AG09309 (cell line): ENCODE measurements at regions not wholly inside any gene's neighbourhood (a gene's known extent, or its start where the extent isn't known, plus 50 kb on each side); places are given as distances from the start of the nearest gene placed in this dataset.

ENCODE experiments used
- DNase-seq: peaks from one replicate; pipeline ENCODE4 v3.0.0-alpha.2; 2010; ENCODE audit warnings: low read depth
- H3K4me3 ChIP-seq: 2 replicates; pipeline ENCODE4 v1.5.1; 2011; ENCODE audit warnings: mild to moderate bottlenecking, low read depth, low read length, moderate library complexity; ENCODE audit not compliant: control insufficient read depth
- CTCF ChIP-seq: IDR thresholded peaks from 2 replicates; pipeline ENCODE4 v1.5.1; 2011; ENCODE audit warnings: mild to moderate bottlenecking, low read depth, low read length, inconsistent platforms; ENCODE audit not compliant: insufficient read depth, control insufficient read depth; ENCODE audit errors: missing control alignments

GRCh38 chr2:125272651-125273050 lies 1247.6 kb downstream of the CNTNAP5 start:
- no peak for TF ChIP-seq CTCF
- no peak overlapping the region for H3K4me3 ChIP-seq
- DNase-seq = no peak

- H3K4me3 ChIP-seq = no peak overlapping the region
- no peak for TF ChIP-seq CTCF
- no peak for DNase-seq
Observed at GRCh38 chr2:125274718-125275117, 1249.6 kb downstream of the CNTNAP5 start.

- H3K4me3 ChIP-seq = no peak overlapping the region
- no peak for TF ChIP-seq CTCF
- DNase-seq = no peak
Observed at GRCh38 chr2:125280265-125280664, 1255.2 kb downstream of the CNTNAP5 start.

GRCh38 chr2:125281242-125281641 lies 1256.2 kb downstream of the CNTNAP5 start:
- TF ChIP-seq CTCF = no peak
- no peak for DNase-seq
- H3K4me3 ChIP-seq = no peak overlapping the region

GRCh38 chr2:125296742-125297141 lies 1271.7 kb downstream of the CNTNAP5 start:
- TF ChIP-seq CTCF = no peak
- H3K4me3 ChIP-seq = no peak overlapping the region

GRCh38 chr2:125310657-125311364 lies 1285.7 kb downstream of the CNTNAP5 start:
- no peak for TF ChIP-seq CTCF
- DNase-seq = no peak
- H3K4me3 ChIP-seq = no peak overlapping the region

More at GRCh38 chr2:125296742-125297141, 1271.7 kb downstream of the CNTNAP5 start:
- no peak for DNase-seq

- H3K4me3 ChIP-seq = no peak overlapping the region
- no peak for DNase-seq
- no peak for TF ChIP-seq CTCF
Observed at GRCh38 chr2:125312342-125312741, 1287.3 kb downstream of the CNTNAP5 start.
